GM12873 (cell line): ENCODE measurements at regions not wholly inside any gene's neighbourhood (a gene's known extent, or its start where the extent isn't known, plus 50 kb on each side); places are given as distances from the start of the nearest gene placed in this dataset.

ENCODE experiments used
- TF ChIP-seq, protein P1 (sequence below): IDR thresholded peaks from 2 replicates; pipeline ENCODE4 v1.5.1; 2012; ENCODE audit warnings: low read depth, mild to moderate bottlenecking, moderate library complexity, low read length, control low read depth; ENCODE audit not compliant: insufficient read depth; ENCODE audit errors: missing control alignments

DNA sequence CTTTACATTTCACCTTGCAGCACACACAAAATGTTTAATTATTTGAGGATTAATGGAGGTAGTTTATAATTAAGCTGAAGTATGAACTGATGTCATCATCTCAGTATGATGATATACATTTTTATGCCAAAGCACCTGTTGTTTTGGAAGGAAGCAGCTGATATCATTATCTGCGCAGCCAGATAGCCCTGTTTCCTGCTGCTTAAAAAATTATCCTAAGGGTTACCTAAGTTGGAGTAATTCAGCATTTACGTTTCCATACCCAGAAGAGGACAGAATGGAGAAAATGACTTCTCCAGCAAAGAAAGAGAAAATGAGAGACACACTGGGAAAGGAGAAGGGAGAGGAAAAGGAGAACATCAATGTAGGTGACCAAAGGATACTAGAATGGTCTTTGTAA lies 370.3 kb upstream of the PLSCR5 start:
- TF ChIP-seq, protein P1, sequence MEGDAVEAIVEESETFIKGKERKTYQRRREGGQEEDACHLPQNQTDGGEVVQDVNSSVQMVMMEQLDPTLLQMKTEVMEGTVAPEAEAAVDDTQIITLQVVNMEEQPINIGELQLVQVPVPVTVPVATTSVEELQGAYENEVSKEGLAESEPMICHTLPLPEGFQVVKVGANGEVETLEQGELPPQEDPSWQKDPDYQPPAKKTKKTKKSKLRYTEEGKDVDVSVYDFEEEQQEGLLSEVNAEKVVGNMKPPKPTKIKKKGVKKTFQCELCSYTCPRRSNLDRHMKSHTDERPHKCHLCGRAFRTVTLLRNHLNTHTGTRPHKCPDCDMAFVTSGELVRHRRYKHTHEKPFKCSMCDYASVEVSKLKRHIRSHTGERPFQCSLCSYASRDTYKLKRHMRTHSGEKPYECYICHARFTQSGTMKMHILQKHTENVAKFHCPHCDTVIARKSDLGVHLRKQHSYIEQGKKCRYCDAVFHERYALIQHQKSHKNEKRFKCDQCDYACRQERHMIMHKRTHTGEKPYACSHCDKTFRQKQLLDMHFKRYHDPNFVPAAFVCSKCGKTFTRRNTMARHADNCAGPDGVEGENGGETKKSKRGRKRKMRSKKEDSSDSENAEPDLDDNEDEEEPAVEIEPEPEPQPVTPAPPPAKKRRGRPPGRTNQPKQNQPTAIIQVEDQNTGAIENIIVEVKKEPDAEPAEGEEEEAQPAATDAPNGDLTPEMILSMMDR: no peak

DNA sequence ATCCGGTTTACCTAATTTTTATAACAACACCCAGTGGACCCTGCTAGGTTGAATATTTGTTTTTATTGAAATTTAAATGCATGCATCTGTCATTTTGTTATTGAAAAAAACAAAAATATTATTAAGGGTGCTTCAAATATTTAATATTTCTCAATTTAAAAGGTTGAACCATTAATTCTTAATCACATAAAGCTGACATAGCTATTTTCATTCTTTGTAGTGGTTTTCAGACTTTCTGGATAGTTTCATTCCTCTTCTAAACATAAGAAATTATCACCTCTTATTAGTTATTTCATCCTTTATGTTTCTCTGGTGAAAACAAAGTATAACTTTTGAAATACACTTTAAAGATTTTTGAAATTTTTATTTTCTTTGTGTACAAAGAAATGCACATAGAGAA lies 369.9 kb upstream of the PLSCR5 start:
- TF ChIP-seq, protein P1: no peak

DNA sequence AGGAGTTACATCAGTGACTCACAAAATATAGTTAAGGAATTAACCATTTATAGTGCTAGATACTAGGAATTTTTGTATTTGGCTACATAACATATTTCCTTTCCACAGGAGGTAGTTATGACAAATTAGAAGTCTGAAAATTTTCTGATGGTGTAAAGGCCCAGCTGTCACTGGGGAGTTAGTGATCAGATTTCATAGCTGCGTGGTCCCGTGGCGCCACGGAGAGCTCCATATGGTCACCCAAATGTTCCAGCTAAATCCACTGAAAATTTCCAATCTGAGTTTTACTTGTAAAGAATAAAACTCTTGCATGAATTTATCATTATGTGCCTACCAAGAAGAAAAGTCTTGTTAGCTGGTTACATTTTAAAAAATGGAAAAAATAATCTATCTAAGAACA lies 368.9 kb upstream of the PLSCR5 start:
- TF ChIP-seq, protein P1: no peak

DNA sequence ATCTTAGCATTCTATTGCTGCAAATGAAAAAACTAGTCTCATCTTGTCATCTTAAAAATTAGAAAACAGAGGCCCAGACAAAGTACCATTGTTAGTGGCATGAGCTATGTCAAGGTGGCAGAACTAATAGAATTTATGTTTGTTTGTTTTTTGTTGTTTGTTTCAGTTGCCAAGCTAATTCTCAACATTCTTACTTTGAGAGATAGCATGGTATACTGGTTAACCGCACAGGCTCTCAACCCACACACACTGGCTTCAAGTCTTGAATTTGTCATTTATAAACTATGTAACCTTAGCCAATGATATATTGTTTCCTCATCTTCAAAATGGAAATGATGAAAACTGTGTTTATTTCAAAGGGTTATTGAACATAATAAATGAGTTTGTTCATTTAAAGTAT lies 367.6 kb upstream of the PLSCR5 start:
- TF ChIP-seq, protein P1: no peak

DNA sequence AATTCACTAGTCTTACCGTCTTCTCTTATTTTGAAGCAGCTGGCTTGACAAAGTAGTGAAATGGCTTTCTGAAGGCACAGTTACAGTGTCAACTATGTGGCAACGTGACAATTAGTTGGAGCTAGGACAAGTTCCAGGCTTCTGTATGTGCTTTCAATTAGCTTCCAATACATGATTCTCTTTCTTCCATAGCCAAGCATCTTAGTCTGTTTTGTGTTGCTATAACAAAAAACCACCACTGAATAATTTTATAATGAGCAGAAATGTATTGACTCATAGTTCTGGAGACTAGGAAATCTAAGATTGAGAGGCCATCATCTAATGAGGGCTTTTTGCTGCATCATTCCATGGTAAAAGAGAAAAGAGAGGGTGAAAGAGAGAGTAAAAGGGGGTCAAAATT lies 365.1 kb upstream of the PLSCR5 start:
- TF ChIP-seq, protein P1: no peak

GRCh38 chr3:146969356-146969755 lies 364.2 kb upstream of the PLSCR5 start:
- TF ChIP-seq, protein P1: no peak

DNA sequence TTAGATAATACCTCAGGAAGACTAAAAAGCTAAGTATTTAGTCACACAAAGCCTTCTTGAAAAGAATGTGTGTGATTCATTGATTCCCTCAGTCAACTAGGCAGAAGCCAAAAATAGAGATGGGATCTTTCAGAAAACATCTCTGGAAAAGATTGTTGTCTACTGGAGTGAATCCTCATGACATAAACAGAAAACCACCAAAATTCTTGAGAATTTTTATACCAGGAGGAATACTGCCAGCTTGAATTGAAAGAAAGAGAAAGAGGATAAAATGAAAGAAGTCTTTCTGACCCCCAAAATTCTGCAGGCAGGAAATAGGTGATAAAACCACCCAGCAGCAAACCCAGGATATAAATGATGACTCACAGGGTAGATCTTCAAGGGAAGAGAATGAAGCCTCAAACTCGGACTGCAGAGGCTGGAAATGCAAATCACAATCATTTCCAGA lies 363.1 kb upstream of the PLSCR5 start:
- TF ChIP-seq, protein P1: no peak
